HG03196 (cell line): ENCODE measurements at regions not wholly inside any gene's neighbourhood (a gene's known extent, or its start where the extent isn't known, plus 50 kb on each side); places are given as distances from the start of the nearest gene placed in this dataset.
A peak's percentile ranks its signal among the peaks of the same experiment; 100 is the strongest.

Experiments
- ATAC-seq: cut with Tn5 transposase; IDR thresholded peaks from one replicate; pipeline ENCODE4 v1.9.1; 2021; ENCODE audit not compliant: unreplicated experiment

DNA sequence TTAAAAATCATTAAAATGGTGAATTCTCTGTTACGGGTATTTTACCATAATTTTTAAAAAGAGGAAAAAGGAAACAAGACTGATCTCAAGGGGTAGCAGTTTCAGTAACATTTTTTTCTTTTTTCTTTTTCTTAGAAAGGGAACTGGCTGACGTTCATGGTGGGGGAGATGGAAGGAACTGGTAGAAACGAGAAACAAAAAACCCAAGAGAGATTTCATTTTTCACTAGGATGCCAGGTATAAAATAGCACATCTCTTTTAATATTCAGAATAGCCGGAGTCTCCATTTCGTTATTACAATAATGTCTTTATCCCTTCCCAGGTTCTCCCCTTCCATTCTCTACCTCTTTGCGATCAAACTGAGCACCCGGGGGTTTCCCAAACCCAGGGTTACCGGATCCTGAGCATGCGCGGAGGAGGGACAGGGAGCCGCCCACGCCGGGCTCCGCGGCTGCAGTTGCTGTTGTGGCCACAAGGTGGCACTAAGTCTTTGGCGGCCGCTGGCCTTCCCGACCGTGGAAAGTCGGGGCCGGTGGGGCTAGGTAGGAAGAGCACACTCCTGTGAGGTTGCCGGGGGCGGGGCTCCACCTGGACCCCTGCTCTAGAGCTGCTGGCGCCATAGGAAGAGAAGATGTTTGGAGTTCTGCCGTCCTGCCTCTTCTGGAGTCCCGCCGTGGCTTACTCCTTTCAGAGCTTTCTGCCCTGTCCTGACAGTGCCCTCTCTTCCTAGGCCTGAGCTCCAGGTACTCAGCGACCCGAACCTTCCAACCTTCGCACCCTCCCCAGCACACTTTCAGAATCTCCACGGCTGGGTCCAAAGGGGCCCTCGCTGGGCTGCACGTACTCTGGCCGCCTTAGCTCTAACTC is 146.8 kb downstream of the SH3BGRL2 start:
- peak; percentile 93 for ATAC-seq

DNA sequence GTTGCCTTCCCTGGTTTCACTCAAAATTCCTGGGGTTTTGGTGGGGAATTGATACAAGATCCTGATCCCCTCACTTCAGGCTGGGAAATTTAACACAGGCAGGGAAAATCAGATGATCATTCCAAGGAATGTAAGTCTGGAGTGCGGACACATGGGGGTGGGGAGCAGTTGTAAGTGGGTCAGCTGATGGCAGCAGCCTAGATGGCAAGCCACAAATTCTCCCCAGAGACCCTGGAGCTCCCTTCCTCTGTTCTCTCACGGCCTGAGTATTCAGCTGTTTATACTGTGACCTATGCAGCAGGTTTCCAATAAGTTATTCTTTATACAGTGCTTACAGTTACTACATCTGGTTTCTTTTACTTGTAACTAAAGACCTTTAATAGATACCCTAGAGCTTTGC is 144.9 kb downstream of the SH3BGRL2 start:
- no peak for ATAC-seq

- ATAC-seq, result no peak
Observed at GRCh38 chr6:79775222-79775621, 144.1 kb downstream of the SH3BGRL2 start.

DNA sequence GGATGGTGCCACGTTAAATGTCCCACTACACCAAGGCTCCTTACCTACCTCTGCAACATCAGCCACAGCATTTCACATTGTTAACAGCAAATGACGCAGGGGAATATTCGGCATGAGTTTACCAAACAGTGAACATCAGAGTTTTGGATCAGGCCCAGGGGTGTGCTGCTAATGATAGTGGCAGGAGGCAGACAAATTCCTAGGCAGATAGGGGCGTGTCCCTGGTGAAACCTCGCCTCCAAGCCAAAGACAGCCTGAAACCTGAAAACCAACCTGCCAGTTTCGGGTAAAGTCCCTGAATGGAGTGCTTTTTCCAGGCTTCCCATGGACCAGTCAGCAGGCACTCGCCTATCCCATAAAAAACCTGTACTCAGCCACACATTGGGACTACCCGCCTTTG is 133.6 kb downstream of the SH3BGRL2 start:
- no peak for ATAC-seq

DNA sequence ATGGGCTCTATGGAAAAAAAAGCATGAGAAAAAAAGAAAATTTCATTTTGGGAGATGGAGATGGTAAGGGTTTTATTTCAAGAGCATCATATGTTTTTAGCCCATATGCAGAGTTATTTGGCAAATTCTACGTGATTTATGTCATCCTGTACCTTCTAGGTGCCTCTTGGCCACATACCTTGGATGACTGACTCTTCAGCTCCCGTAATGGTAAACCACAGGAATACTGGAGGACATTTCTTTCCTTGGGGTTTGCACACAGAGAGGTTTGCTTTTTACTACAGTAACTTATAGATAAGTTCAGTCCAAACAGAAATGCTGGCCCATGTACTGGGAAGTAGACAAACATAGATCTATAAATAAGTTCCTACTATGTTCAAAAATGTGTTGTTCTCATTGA is 132.2 kb downstream of the SH3BGRL2 start:
- ATAC-seq, result no peak

DNA sequence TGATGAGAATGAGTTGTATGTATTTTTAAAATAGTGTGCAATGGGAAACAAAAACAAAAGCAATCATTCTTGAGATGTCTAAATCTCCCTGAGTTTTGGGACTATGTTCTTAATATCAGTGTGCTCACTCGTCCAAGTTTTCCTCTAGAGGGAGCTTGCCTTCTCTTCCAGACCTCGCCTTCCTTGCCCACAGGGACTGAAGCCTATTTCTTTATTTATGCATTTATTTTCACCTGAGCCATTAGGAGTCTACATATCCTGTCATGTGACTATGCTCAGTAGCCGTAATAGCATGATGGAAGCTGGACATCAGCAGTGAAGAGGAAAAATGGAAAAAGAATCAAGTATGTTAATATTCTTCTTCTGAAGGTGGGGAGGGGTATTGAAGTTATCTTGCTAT is 131.2 kb downstream of the SH3BGRL2 start:
- ATAC-seq, result no peak

GRCh38 chr6:79756496-79756895 is 125.4 kb downstream of the SH3BGRL2 start:
- no peak for ATAC-seq

GRCh38 chr6:79755967-79756366 is 124.8 kb downstream of the SH3BGRL2 start:
- no peak for ATAC-seq
